ENCODE measurements at regions not wholly inside any gene's neighbourhood (a gene's known extent, or its start where the extent isn't known, plus 50 kb on each side); places are given as distances from the start of the nearest gene placed in this dataset.

GRCh38 chr14:62313212-62313611, 551.0 kb downstream of the SNAPC1 start:
- no peaks in the 10 kb centered on the region for H3K4me1 ChIP-seq (ENCODE audit: insufficient read depth, low read length)
- H3K4me3 ChIP-seq (replicated peaks in 1 of 3; ENCODE audit: insufficient read depth in 1 of 3, low read depth in 2 of 3, low read length in 3 of 3): no peak overlapping the region
- H4K20me1 ChIP-seq (ENCODE audit: insufficient read depth, low read length): no peaks in the 10 kb centered on the region
- H3K79me2 ChIP-seq (ENCODE audit: insufficient read depth, low read length): no peaks in the 10 kb centered on the region
- in situ Hi-C loops (cut with HindIII; ENCODE audit: extremely low pct_ligation_motif_present, low pct_unique_long_range_greater_than_20kb) (no loop called here), intact Hi-C loops (cut with micrococcal nuclease; ENCODE audit: unreplicated experiment) (no loop called here)
- CTCF ChIA-PET (ENCODE audit: low intra/inter-chr PET ratio, low total read pairs): no interaction called here
- no peak overlapping the region for H2AFZ ChIP-seq (ENCODE audit: low read length)
- H3K4me2 ChIP-seq (ENCODE audit: low read depth, low read length): no peak overlapping the region
- ATAC-seq (no peak), DNase-seq (ENCODE audit: low spot score) (no peak), FAIRE-seq (no peak)
- TF ChIP-seq, protein P1, sequence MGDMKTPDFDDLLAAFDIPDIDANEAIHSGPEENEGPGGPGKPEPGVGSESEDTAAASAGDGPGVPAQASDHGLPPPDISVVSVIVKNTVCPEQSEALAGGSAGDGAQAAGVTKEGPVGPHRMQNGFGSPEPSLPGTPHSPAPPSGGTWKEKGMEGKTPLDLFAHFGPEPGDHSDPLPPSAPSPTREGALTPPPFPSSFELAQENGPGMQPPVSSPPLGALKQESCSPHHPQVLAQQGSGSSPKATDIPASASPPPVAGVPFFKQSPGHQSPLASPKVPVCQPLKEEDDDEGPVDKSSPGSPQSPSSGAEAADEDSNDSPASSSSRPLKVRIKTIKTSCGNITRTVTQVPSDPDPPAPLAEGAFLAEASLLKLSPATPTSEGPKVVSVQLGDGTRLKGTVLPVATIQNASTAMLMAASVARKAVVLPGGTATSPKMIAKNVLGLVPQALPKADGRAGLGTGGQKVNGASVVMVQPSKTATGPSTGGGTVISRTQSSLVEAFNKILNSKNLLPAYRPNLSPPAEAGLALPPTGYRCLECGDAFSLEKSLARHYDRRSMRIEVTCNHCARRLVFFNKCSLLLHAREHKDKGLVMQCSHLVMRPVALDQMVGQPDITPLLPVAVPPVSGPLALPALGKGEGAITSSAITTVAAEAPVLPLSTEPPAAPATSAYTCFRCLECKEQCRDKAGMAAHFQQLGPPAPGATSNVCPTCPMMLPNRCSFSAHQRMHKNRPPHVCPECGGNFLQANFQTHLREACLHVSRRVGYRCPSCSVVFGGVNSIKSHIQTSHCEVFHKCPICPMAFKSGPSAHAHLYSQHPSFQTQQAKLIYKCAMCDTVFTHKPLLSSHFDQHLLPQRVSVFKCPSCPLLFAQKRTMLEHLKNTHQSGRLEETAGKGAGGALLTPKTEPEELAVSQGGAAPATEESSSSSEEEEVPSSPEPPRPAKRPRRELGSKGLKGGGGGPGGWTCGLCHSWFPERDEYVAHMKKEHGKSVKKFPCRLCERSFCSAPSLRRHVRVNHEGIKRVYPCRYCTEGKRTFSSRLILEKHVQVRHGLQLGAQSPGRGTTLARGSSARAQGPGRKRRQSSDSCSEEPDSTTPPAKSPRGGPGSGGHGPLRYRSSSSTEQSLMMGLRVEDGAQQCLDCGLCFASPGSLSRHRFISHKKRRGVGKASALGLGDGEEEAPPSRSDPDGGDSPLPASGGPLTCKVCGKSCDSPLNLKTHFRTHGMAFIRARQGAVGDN (CRISPR knock-in tag; IDR thresholded peaks at IDR 0.05): no peak
- TF ChIP-seq ZNF773 (CRISPR knock-in tag; IDR thresholded peaks at IDR 0.05; ENCODE audit: borderline replicate concordance) (no peak), ZNF282 (IDR thresholded peaks at IDR 0.05; ENCODE audit: partially characterized antibody) (no peak), REPIN1 (CRISPR knock-in tag; IDR thresholded peaks at IDR 0.05; ENCODE audit: borderline replicate concordance, low read depth) (no peak), ZNF225 (CRISPR knock-in tag; IDR thresholded peaks at IDR 0.05) (no peak), PHF20 (CRISPR knock-in tag; IDR thresholded peaks at IDR 0.05) (no peak), ZNF609 (CRISPR knock-in tag; IDR thresholded peaks at IDR 0.05; ENCODE audit: borderline replicate concordance) (no peak), ZBTB20 (CRISPR knock-in tag; IDR thresholded peaks at IDR 0.05; ENCODE audit: borderline replicate concordance, low read depth) (no peak), KAT8 (CRISPR knock-in tag; IDR thresholded peaks at IDR 0.05) (no peak), ZFP36L1 (CRISPR knock-in tag; IDR thresholded peaks at IDR 0.05) (no peak), MEIS2 (CRISPR knock-in tag; IDR thresholded peaks at IDR 0.05) (no peak), RFX5 (IDR thresholded peaks at IDR 0.05; ENCODE audit: low read depth, low read length) (no peak), DMAP1 (CRISPR knock-in tag; IDR thresholded peaks at IDR 0.05) (no peak)
- POLR2A ChIA-PET: no interaction called here
- no peak overlapping the region for H3K27ac ChIP-seq (ENCODE audit: extremely low read length, insufficient read depth, low read length)
- no TSS peak for BruUV-seq (replicated peaks)
- H3K36me3 ChIP-seq (replicated peaks in 1 of 2; ENCODE audit: control insufficient read depth in 1 of 2, insufficient read depth in 2 of 2, low read length in 2 of 2): no peaks in the 10 kb centered on the region
- no peak overlapping the region for H3K9ac ChIP-seq (ENCODE audit: insufficient read depth, low read depth, low read length)
- peaks cover 21% of the 10 kb centered on the region; the same call in 1 of the 2 replicates for H3K9me3 ChIP-seq (ENCODE audit: low read length)
- H3K27me3 ChIP-seq (ENCODE audit: control insufficient read depth in 1 of 2, insufficient read depth in 2 of 2, low read length in 2 of 2): no peaks in the 10 kb centered on the region
- 14% methylated on average over 3 of the region's 3 CpGs for WGBS (ENCODE audit: low lambda C conversion rate)

Data from HepG2 (cell line).